SU-DHL-6 (cell line): ENCODE measurements at regions not wholly inside any gene's neighbourhood (a gene's known extent, or its start where the extent isn't known, plus 50 kb on each side); places are given as distances from the start of the nearest gene placed in this dataset.

Experiments used
- H2AFZ ChIP-seq: fragments of 200-600 bp; sonication (generic); 2 replicates; pipeline ENCODE4 v1.6.1; 2014; ENCODE audit warnings: low read depth, mild to moderate bottlenecking, moderate library complexity, mixed read lengths, antibody characterized with exemption, low read length; ENCODE audit not compliant: severe bottlenecking
- H3F3A ChIP-seq: fragments of 200-600 bp; shearing (Covaris generic); 2 replicates; pipeline ENCODE4 v1.6.0; 2016; ENCODE audit warnings: antibody characterized with exemption, mild to moderate bottlenecking; ENCODE audit not compliant: insufficient read depth
- H3K27ac ChIP-seq: fragments of 200-600 bp; sonication (generic); 2 replicates; pipeline ENCODE4 v1.5.1; 2016; ENCODE audit warnings: low read depth, mild to moderate bottlenecking, low read length, moderate library complexity, mixed read lengths
- H3K27me3 ChIP-seq: fragments of 200-600 bp; sonication (generic), shearing (Covaris generic); 2 replicates; pipeline ENCODE4 v1.6.0; 2014; ENCODE audit warnings: mild to moderate bottlenecking, low read length
- H3K36me3 ChIP-seq: fragments of 200-600 bp; sonication (generic); 2 replicates; pipeline ENCODE4 v1.6.1; 2014; ENCODE audit warnings: mild to moderate bottlenecking, low read length, mixed read lengths
- H3K4me2 ChIP-seq: fragments of 300-600, 200-600 bp; shearing (Covaris generic), sonication (generic); 2 replicates; pipeline ENCODE4 v1.6.0; 2014; ENCODE audit warnings: low read length, low read depth, mild to moderate bottlenecking; ENCODE audit not compliant: poor library complexity, severe bottlenecking
- H3K4me3 ChIP-seq: fragments of 200-600 bp; sonication (generic); 2 replicates; pipeline ENCODE4 v1.5.1; 2014; ENCODE audit warnings: antibody characterized with exemption, low read length, mild to moderate bottlenecking, mixed read lengths; ENCODE audit not compliant: insufficient read depth, poor library complexity, severe bottlenecking
- H3K79me2 ChIP-seq: fragments of 200-600 bp; sonication (generic); 2 replicates; pipeline ENCODE4 v1.6.1; 2014; ENCODE audit warnings: mild to moderate bottlenecking, low read length, moderate library complexity; ENCODE audit not compliant: insufficient read depth
- H3K9ac ChIP-seq: fragments of 200-600 bp; sonication (generic); 2 replicates; pipeline ENCODE4 v1.7.0; 2014; ENCODE audit warnings: mild to moderate bottlenecking, low read length
- H3K9me2 ChIP-seq: fragments of 200-600 bp; sonication (generic); replicated peaks from 2 replicates; pipeline ENCODE4 v1.6.1; 2014; ENCODE audit warnings: low read length; ENCODE audit not compliant: insufficient read depth
- H3K9me3 ChIP-seq: fragments of 200-600 bp; sonication (generic); 2 replicates; pipeline ENCODE4 v1.6.1; 2014; ENCODE audit warnings: low read length, mixed read lengths; ENCODE audit not compliant: insufficient read depth
- H4K20me1 ChIP-seq: fragments of 200-600 bp; sonication (generic); 2 replicates; pipeline ENCODE4 v1.6.1; 2014; ENCODE audit warnings: low read depth, mild to moderate bottlenecking, antibody characterized with exemption, low read length, moderate library complexity, mixed read lengths
- CTCF ChIP-seq: fragments of 200-600 bp; sonication (generic); IDR thresholded peaks from one replicate; pipeline ENCODE4 v1.5.1; 2017; ENCODE audit warnings: antibody characterized with exemption, mild to moderate bottlenecking, low read length, moderate library complexity; ENCODE audit not compliant: insufficient read depth, poor library complexity, severe bottlenecking
- EZH2phosphoT487 ChIP-seq: fragments of 200-600 bp; sonication (generic), shearing (Covaris generic); conservative IDR thresholded peaks from 2 replicates; pipeline ENCODE4 v1.6.1; 2018; ENCODE audit warnings: mild to moderate bottlenecking, antibody characterized with exemption, low read length, moderate library complexity, mixed read lengths

DNA sequence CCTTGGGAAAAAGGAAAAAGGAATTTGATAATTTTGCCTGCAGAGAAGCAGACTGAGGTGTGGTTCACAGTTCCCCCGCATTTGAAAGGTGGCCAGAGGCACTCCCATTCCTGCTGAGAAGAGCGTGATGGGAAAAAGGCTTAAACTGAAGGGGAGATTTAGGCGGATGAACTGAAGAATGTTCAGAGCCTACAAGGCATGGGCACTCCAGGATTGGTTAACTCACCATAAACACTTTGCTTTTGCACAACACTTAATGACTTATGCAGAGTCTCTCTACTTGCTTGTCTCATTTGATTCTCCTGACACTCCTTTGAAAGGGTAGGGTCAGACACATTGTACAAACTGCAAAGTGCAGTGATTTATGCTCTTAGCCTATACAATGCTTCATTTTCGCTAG is 119.6 kb upstream of the RUNX1 start:
- H3K27ac ChIP-seq: no peak overlapping the region
- H3K9me2 ChIP-seq: 0 out of 2 replicates have a peak, but pooled peaks cover 3% of the 10 kb centered on the region
- no peak for TF ChIP-seq EZH2phosphoT487
- TF ChIP-seq CTCF: no peak
- H2AFZ ChIP-seq: no peak overlapping the region
- H3K4me3 ChIP-seq: no peak overlapping the region
- no peaks in the 10 kb centered on the region for H3K27me3 ChIP-seq
- no peak overlapping the region for H3K9ac ChIP-seq
- H3K4me2 ChIP-seq: no peak overlapping the region
- H3F3A ChIP-seq: no peaks in the 10 kb centered on the region
- H4K20me1 ChIP-seq: no peaks in the 10 kb centered on the region
- H3K9me3 ChIP-seq: no peaks in the 10 kb centered on the region
- H3K79me2 ChIP-seq: no peaks in the 10 kb centered on the region
- no peaks in the 10 kb centered on the region for H3K36me3 ChIP-seq

GRCh38 chr21:35164971-35165483 is 115.9 kb upstream of the RUNX1 start:
- H2AFZ ChIP-seq: no peak overlapping the region
- H3K79me2 ChIP-seq: no peaks in the 10 kb centered on the region
- TF ChIP-seq CTCF: no peak
- no peak for TF ChIP-seq EZH2phosphoT487
- no peak overlapping the region for H3K27ac ChIP-seq
- no peak overlapping the region for H3K9ac ChIP-seq
- no peaks in the 10 kb centered on the region for H3K27me3 ChIP-seq
- H3K9me3 ChIP-seq: no peaks in the 10 kb centered on the region
- H3K4me2 ChIP-seq: no peak overlapping the region
- H3K9me2 ChIP-seq: 0 out of 2 replicates have a peak, but pooled peaks cover 3% of the 10 kb centered on the region
- H3K4me3 ChIP-seq: no peak overlapping the region
- no peaks in the 10 kb centered on the region for H4K20me1 ChIP-seq
- no peaks in the 10 kb centered on the region for H3K36me3 ChIP-seq
- H3F3A ChIP-seq: no peaks in the 10 kb centered on the region

DNA sequence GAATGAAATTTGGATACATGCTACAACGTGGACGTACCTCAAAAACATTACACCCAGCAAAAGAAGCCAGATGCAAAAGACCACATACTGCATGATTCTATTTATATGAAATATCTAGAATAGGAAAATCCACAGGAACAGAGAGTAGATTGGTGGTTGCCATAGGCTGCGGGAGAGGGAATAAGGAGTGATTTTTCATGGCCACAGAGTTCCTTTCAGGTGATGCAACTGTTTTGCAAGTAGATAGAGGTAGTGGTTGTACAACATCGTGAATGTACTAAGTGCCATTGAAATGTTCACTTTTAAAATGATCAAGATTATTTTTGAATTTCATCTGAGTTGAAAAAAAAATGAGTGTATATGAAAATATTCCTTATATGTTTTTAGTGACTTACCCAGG is 115.3 kb upstream of the RUNX1 start:
- Histone ChIP-seq H3K4me3 (no peak overlapping the region), H3K36me3 (no peaks in the 10 kb centered on the region), H3K79me2 (no peaks in the 10 kb centered on the region), H3K9ac (no peak overlapping the region), H3K27me3 (no peaks in the 10 kb centered on the region), H3F3A (no peaks in the 10 kb centered on the region), H3K27ac (no peak overlapping the region), H3K4me2 (no peak overlapping the region), H3K9me3 (no peaks in the 10 kb centered on the region), H4K20me1 (no peaks in the 10 kb centered on the region), H3K9me2 (0 out of 2 replicates have a peak, but pooled peaks cover 3% of the 10 kb centered on the region), H2AFZ (no peak overlapping the region)
- TF ChIP-seq CTCF (no peak), EZH2phosphoT487 (no peak)
